Osteocyte (in vitro differentiated cells): ENCODE measurements at regions not wholly inside any gene's neighbourhood (a gene's known extent, or its start where the extent isn't known, plus 50 kb on each side); places are given as distances from the start of the nearest gene placed in this dataset.

Source experiments
- DNase-seq: peaks from one replicate; pipeline ENCODE4 v3.0.0; 2021; ENCODE audit warnings: mixed read lengths; ENCODE audit not compliant: unreplicated experiment; ENCODE audit errors: extremely low spot score
- H3K27ac Mint-ChIP-seq: one replicate; pipeline ENCODE4 v1.8.0; 2021; ENCODE audit warnings: mild to moderate bottlenecking, mixed read lengths; ENCODE audit not compliant: unreplicated experiment
- H3K27me3 Mint-ChIP-seq: one replicate; pipeline ENCODE4 v1.8.0; 2021; ENCODE audit warnings: mixed read lengths; ENCODE audit not compliant: unreplicated experiment
- H3K36me3 Mint-ChIP-seq: one replicate; pipeline ENCODE4 v1.8.0; 2021; ENCODE audit warnings: mixed read lengths; ENCODE audit not compliant: unreplicated experiment
- H3K4me1 Mint-ChIP-seq: one replicate; pipeline ENCODE4 v1.8.0; 2021; ENCODE audit warnings: mixed read lengths; ENCODE audit not compliant: unreplicated experiment
- H3K4me3 Mint-ChIP-seq: one replicate; pipeline ENCODE4 v1.8.0; 2021; ENCODE audit warnings: mild to moderate bottlenecking, moderate library complexity, mixed read lengths; ENCODE audit not compliant: unreplicated experiment
- H3K9me3 Mint-ChIP-seq: one replicate; pipeline ENCODE4 v1.8.0; 2021; ENCODE audit warnings: mixed read lengths; ENCODE audit not compliant: unreplicated experiment
- TF ChIP-seq, protein P1 (sequence below): fragments of 200-600 bp; sonication (generic); IDR thresholded peaks from 2 replicates; pipeline ENCODE4 v1.5.0; 2021; ENCODE audit warnings: antibody characterized with exemption, mild to moderate bottlenecking, moderate library complexity

DNA sequence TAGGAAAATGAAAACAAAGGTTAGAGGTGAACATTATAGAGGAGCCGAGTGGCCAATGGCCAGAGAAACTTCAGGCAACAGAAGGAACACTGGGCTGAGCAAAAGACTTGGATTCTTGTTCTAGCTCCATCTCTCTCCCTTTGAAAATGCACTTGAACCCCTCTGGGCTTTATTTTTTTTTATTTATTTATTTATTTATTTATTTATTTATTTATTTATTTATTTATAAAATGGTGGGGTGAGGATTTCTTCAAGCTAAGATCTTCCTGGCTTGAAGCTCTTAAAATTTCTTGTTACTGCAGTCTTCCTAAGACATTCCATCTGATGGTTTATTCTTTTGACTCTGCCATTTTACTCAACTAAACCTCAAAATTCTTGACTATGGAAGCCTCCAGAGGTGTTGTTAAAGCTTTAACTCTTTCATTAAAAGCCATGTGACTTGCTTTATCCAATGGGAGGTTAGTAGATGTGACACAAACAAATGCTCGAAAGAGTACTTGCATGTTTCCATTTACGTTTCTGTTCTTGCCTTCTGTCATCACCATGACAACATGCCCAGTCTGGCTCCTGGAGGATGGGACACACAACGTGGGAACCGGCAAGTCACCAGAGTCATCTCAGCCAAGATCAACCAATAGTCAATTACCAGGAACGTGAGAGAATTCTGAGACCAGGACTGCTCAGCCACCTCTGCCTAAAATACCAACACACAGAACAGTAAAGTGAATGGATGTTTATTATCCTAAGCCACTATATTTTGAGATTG is 325.2 kb upstream of the CTNNB1 start:
- DNase-seq, result no peak
- Mint-ChIP-seq H3K27ac (no peak overlapping the region), H3K9me3 (no peaks in the 10 kb centered on the region), H3K27me3 (peaks cover 3% of the 10 kb centered on the region), H3K4me1 (peaks cover 14% of the 10 kb centered on the region), H3K36me3 (no peaks in the 10 kb centered on the region), H3K4me3 (no peak overlapping the region)
- TF ChIP-seq, protein P1, sequence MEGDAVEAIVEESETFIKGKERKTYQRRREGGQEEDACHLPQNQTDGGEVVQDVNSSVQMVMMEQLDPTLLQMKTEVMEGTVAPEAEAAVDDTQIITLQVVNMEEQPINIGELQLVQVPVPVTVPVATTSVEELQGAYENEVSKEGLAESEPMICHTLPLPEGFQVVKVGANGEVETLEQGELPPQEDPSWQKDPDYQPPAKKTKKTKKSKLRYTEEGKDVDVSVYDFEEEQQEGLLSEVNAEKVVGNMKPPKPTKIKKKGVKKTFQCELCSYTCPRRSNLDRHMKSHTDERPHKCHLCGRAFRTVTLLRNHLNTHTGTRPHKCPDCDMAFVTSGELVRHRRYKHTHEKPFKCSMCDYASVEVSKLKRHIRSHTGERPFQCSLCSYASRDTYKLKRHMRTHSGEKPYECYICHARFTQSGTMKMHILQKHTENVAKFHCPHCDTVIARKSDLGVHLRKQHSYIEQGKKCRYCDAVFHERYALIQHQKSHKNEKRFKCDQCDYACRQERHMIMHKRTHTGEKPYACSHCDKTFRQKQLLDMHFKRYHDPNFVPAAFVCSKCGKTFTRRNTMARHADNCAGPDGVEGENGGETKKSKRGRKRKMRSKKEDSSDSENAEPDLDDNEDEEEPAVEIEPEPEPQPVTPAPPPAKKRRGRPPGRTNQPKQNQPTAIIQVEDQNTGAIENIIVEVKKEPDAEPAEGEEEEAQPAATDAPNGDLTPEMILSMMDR, result no peak

- Mint-ChIP-seq H3K27ac (no peak overlapping the region), H3K36me3 (no peaks in the 10 kb centered on the region)
Measured at GRCh38 chr3:40875581-40875980, 323.7 kb upstream of the CTNNB1 start.

GRCh38 chr3:40876009-40876408 is 323.3 kb upstream of the CTNNB1 start:
- TF ChIP-seq, protein P1, result no peak
- H3K27ac Mint-ChIP-seq, result no peak overlapping the region

More at GRCh38 chr3:40875581-40875980, 323.7 kb upstream of the CTNNB1 start:
- Mint-ChIP-seq H3K4me3 (no peak overlapping the region), H3K9me3 (no peaks in the 10 kb centered on the region), H3K4me1 (peaks cover 14% of the 10 kb centered on the region), H3K27me3 (peaks cover 3% of the 10 kb centered on the region)
- no peak for DNase-seq
- TF ChIP-seq, protein P1, result no peak

GRCh38 chr3:40876496-40876895 is 322.8 kb upstream of the CTNNB1 start:
- DNase-seq, result no peak
- Mint-ChIP-seq H3K27ac (no peak overlapping the region), H3K9me3 (peaks cover 2% of the 10 kb centered on the region), H3K4me3 (no peak overlapping the region), H3K4me1 (peaks cover 14% of the 10 kb centered on the region), H3K27me3 (peaks cover 3% of the 10 kb centered on the region), H3K36me3 (no peaks in the 10 kb centered on the region)
- TF ChIP-seq, protein P1, result no peak

More at GRCh38 chr3:40876009-40876408, 323.3 kb upstream of the CTNNB1 start:
- DNase-seq, result no peak
- H3K27me3 Mint-ChIP-seq, result peaks cover 3% of the 10 kb centered on the region
- no peaks in the 10 kb centered on the region for H3K36me3 Mint-ChIP-seq
- H3K9me3 Mint-ChIP-seq, result no peaks in the 10 kb centered on the region
- H3K4me1 Mint-ChIP-seq, result peaks cover 14% of the 10 kb centered on the region
- H3K4me3 Mint-ChIP-seq, result no peak overlapping the region

GRCh38 chr3:40877631-40878463 is 321.5 kb upstream of the CTNNB1 start:
- peaks cover 6% of the 10 kb centered on the region for H3K9me3 Mint-ChIP-seq
- TF ChIP-seq, protein P1, result no peak
- H3K36me3 Mint-ChIP-seq, result no peaks in the 10 kb centered on the region

More at GRCh38 chr3:40877631-40878463, 321.5 kb upstream of the CTNNB1 start:
- H3K27me3 Mint-ChIP-seq, result no peaks in the 10 kb centered on the region
- peak overlapping the region; percentile 67 for H3K27ac Mint-ChIP-seq
- no peak overlapping the region for H3K4me3 Mint-ChIP-seq
- DNase-seq, result no peak
- peaks cover 14% of the 10 kb centered on the region for H3K4me1 Mint-ChIP-seq
